ENCODE measurements at regions not wholly inside any gene's neighbourhood (a gene's known extent, or its start where the extent isn't known, plus 50 kb on each side); places are given as distances from the start of the nearest gene placed in this dataset.

DNA sequence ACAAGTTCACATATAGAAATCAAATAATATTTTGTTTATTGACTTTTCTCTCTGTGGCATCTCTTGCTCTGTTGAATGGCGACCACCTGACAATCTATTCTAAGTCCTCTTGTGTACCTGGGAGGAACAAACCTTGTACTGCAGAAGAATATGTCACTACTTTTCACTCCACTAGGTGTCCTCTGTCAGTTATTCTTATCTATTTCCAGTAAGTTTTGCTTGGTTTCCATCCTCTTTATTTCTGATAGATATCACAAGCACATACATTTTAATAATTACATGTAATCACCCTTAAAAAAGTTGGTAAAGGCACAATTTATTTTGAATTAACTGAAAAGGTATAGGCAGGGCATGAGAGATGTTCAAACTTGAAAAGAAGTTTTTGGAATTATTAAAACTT lies 238.4 kb downstream of the SNCA start:
- DNase-seq = no peak

- no peak for DNase-seq
Observed at GRCh38 chr4:89595125-89595789, 241.7 kb downstream of the SNCA start.

DNA sequence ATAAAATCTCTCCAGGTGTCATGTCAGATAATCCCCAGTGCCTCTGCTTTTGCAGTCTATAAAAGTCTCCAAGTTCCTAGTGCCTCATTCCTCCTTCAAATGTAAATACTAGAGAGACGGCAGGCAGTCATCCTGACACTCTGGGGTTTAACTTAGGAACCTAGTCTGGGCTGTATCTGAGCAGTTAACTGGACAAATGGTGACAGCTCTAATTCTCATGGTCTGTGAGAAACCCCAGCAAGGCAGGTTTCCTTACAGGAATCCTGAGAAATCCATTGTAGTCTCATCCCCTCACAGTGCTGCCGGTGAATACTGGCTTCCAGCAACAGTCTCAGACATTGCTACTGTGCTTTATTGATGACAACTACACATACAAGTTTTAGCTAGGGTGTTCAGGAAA lies 246.8 kb downstream of the SNCA start:
- no peak for DNase-seq

- no peak for DNase-seq
Observed at GRCh38 chr4:89588421-89588820, 248.5 kb downstream of the SNCA start.

DNA sequence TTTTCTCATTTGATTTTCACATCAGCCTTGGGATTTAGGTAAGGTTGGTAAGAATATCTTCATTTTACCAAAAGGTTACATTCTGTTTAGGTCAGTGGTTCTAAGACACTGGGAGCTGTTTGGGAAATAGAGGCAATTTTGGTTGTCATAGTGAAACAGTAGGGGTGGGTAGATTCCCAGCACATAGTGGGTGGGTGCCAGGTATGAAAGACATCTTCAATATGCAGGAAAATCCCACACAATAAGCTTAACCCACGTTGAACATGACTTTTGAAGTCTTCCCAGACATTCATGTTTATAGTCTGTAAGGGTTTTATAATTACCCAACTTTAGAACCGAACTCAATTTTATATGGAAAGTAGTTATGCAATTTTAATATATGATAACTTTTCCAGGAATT lies 249.6 kb downstream of the SNCA start:
- no peak for DNase-seq

GRCh38 chr4:89586864-89587263 lies 250.1 kb downstream of the SNCA start:
- DNase-seq = no peak

GRCh38 chr4:89586318-89586717 lies 250.6 kb downstream of the SNCA start:
- DNase-seq = no peak

DNA sequence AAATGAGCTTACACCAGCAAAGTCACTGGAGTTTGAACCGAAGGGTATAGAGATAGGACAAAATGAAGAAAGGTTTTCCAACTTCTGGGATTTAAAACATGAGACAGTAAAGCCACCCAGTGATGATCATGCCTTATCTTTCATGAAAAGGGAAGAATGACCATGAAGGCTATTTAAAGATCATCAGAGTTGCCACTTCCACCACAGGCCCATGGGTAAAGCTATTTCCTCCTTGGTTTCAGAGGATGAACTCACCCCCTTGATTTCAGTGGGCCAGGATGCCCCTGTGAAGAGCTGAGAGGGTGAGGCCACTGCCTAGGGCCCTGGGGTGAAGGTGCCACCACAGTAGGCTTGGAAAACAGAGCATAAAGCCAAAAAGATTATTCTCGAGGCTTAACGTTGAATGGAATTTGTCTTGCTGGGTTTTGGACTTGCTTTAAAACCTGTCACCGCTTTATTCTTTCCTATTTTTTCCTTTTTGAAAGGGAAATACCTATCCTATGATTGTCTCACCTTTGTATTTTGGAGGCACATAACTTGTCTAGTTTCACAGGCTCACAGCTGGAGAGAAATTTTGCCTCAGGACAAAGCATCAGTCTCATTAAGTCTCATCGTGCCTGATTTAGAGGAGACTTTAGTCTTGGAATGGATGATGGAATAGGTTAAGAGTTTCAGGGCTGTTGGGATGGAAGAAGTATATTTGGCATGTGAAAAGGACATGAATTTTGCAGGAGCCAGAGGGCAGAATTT lies 254.0 kb downstream of the SNCA start:
- DNase-seq = no peak

GRCh38 chr4:89579771-89580170 lies 257.2 kb downstream of the SNCA start:
- DNase-seq = no peak

DNA sequence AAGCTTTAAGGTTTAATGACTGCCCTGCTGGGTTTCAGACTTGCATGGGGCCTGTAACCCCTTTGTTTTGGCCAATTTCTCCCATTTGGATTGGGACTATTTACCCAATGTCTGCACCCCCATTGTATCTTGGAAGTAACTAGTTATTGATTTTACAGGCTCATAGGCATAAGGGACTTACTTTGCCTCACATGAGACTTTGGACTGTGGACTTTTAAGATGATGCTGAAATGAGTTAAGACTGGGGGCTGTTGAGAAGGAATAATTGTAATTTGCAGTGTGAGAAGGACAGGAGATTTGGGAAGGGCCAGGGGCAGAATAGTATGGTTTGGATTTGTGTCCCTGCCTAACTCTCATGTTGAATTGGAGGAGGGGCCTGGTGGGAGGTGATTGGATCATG lies 260.7 kb downstream of the SNCA start:
- DNase-seq = no peak

GRCh38 chr4:89575840-89576239 lies 261.1 kb downstream of the SNCA start:
- DNase-seq = no peak

- DNase-seq = no peak
Observed at GRCh38 chr4:89574176-89574575, 262.8 kb downstream of the SNCA start.

GRCh38 chr4:89573656-89574055 lies 263.3 kb downstream of the SNCA start:
- DNase-seq = no peak

DNA sequence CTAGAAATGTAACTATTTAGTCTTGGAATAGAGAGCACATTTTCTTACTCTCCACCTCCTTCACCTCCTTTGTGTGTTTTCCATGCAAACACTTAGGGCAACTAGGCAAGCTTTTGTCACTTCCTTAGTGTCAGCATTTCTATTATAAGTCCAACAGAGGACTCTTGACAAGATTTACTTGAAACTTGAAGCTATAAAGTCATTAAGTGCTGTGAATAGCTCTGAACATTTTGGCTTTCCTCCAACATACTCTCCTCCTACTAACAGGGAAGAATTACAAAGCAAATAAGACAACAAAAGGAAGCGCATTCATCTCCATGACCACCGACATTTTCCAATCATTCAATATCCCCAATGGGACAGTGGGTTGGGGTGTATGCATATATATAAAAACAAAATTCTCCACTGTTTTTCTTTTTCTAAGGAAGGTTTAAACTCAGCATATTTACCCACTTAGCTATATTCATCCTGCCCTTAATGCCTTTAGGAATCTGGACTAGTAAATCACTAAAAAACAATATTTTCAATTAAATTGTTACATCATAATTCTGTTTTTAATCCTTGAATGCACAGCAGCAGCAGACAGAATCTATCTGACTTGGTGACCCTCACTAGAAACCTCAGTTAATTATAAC lies 264.6 kb downstream of the SNCA start:
- DNase-seq = no peak

- no peak for DNase-seq
Observed at GRCh38 chr4:89570931-89571330, 263.3 kb upstream of the GPRIN3 start.

DNA sequence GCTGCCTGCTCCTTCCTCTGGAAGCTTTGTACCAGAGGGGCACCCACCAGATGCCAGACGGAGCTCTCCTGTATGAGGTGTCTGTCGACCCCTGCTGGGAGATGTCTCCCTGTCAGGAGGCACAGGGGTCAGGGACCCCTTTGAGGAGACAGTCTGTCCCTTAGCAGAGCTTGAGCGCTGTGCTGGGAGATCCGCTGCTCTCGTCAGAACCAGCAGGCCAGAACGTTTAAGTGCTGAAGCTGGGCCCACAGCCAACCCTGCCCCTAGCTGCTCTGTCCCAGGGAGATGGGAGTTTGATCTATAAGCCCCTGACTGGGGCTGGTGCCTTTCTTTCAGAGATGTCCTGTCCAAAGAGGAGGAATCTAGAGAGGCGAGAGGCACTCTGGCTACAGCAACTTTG lies 260.3 kb upstream of the GPRIN3 start:
- no peak for DNase-seq

DNA sequence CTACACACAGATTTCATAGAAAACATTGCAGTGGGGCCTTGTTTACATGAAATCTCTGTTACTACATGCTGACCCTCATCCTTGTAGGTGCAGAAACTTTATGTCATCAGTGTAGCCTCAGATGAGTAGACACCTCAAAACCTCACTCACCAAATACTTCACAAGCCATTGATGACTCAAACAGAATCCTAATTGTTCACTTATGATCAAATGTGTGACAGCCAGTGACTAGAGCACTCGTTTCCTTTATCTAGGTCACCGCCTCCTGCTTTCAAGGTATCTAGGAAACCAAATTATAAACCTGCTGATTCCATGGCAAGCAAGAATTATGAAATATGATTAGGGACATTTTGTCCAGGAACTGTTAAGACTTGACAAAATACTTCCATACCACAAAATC lies 255.8 kb upstream of the GPRIN3 start:
- no peak for DNase-seq

DNA sequence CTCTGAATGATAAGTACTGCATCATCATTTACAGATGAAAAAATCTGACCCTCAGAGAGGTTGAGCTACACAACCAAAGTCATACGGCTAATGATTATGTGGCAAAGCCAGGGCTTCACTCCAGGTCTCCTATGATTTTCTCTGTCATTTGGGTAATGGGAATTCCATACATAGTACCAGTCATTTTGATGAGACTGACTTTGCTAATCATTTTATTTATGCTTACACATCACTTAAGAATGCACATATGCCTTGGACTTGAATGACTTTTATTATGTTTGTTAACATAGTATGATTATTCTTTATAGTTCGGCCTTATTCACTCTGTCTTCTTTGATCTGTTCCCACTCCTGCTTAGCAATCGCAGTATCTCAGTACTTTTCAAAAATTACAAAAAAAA lies 255.1 kb upstream of the GPRIN3 start:
- no peak for DNase-seq

GRCh38 chr4:89561048-89561447 lies 253.4 kb upstream of the GPRIN3 start:
- DNase-seq = no peak

DNA sequence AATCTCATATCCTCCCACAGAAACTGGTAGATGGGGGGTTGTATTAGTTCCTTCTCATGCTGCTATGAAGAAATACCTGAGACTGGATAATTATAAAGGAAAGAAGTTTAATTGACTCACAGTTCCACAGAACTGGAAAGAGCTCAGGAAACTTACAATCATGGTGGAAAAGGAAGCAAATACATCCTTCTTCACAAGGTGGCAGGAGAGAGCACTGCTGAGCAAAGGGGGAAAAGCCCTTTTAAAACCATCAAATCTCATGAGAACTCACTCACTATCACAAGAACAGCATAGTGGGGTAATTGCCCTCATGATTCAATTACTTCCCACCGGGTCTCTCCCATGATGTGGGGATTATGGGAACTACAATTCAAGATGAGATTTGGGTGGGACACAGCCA lies 250.5 kb upstream of the GPRIN3 start:
- no peak for DNase-seq

DNA sequence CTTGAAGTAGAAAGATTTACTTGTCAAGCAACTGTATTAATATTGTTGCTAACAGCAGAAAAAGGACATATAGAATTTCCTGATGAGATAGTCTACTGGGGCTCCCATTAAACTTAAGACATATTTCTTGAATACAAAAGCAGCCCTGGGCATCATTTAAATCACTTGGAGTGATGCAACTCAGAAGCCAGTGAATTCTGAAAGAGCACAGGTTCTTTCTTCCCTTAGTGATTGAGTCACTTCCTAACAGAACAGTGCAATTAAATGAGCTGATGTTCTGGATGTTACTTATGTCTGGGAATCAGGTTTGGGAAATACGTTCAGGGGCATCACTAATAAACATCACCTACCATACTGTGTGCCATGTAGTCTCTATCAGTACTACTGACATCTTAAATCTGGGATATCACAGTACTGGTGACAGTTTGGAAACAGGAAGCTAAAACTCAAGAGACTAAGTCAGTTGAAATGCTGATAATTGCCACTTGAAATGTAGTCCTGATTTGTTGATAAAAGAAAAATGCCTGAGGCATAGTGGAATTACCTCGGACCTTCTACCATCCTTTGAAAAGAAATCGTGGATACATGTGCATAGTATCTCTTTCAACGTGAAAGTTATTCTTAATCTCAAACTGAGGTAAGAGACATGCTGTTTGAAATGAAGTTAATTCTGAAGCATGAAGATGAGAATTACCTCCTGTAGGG lies 249.2 kb upstream of the GPRIN3 start:
- no peak for DNase-seq

DNA sequence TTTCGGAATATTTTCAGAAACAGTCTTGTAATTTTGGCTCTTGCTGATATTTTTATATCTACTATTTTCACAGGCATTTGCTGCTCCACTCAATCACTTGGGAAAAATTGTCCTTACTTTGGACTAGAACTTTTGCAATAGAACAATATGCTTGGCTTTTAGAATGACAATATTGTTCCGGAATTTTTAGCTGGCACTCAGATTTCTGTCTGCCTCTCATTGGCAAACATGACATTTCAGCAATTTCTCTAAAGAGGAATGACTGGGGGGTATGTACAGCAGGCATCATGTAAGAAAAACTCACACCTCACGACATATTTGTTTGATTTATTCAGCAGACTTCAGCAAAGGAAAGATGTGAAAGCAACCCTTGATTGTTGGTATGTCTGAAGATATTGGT lies 243.6 kb upstream of the GPRIN3 start:
- DNase-seq = no peak

DNA sequence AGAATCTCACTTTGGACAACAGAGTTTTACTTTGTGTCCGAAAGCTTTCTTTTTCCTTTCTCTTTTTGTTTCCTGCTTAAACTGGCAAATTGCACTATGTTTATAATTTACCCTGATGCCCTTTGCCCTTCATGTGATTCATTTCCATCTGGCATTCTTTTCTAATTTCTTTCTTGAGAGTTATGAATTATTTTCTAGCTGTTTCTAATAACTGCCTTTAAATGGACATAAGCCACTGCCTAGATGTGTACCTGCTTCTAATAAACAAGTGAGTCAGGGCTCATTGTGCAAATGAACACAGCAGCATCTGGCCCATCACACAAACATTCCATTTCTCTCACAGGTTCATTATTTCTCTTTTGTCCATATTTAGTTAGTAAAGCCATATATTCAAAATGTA lies 242.3 kb upstream of the GPRIN3 start:
- no peak for DNase-seq

DNA sequence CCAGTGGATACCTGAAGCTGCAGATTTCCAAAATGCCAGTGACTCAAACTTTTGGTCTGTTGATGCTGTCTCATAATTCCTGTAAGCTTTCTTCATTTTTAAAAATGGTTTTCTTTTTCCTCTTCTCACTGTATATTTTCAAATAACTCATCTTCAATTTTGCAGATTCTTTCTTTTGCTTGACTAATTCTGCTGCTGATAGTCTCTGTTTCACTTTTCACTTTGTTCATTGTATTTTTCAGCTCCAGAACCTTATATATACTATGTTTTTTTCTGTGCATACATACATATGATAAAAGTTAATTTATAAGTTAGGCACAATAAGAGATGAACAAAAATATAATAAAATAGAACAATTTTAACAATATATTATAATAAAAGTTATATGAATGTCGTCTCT lies 237.7 kb upstream of the GPRIN3 start:
- no peak for DNase-seq

All from activated T-cell treated with anti-CD3 and anti-CD28 coated beads, Interleukin-2, amount 50 U/mL, for 48 hours (primary cell).